ENCODE measurements at regions not wholly inside any gene's neighbourhood (a gene's known extent, or its start where the extent isn't known, plus 50 kb on each side); places are given as distances from the start of the nearest gene placed in this dataset.
"Not testable (repeated sequence)": the region's sequence is repeated elsewhere in the genome, so short reads cannot be mapped to it uniquely, and the experiment has no call there.

DNA sequence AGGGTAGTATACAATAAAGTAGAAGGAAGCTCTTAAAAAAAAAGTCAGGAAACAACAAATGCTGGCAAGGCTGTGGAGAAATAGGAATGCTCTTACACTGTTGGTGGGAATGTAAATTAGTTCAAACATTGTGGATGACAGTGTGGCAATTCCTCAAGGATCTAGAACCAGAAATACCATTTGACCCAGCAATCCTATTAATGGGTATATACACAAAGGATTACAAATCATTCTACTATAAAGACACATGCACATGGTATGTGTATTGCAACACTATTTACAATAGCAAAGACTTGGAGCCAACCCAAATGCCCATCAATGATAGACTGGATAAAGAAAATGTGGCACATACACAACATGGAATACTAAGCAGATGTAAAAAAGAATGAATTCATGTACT is 444.9 kb upstream of the EPHA5 start:
- intact Hi-C loops (cut with DNase I); ATAC-seq; DNase-seq (ENCODE audit: low spot score): not testable (repeated sequence)

DNA sequence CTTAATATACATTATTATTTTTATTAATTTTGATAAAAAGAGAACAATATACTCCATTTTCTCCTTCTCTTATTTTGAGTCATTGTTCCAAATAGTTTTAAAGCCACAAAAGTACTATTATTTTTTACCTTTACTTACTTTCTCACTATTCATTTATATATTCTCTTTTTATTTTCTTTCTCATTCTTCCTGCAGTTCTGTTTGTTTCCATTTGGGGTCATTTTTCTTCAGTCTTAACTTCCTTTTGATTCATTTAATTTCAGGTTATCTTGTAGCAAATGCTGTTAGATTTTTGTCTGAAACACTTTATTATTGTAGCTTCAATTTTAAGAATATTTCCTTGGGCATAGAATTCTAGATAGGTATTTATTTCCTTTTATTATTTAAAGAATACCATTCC is 438.6 kb upstream of the EPHA5 start:
- no peak for DNase-seq (ENCODE audit: low spot score)
- intact Hi-C loops (cut with DNase I): no loop called here
- ATAC-seq: no peak

DNA sequence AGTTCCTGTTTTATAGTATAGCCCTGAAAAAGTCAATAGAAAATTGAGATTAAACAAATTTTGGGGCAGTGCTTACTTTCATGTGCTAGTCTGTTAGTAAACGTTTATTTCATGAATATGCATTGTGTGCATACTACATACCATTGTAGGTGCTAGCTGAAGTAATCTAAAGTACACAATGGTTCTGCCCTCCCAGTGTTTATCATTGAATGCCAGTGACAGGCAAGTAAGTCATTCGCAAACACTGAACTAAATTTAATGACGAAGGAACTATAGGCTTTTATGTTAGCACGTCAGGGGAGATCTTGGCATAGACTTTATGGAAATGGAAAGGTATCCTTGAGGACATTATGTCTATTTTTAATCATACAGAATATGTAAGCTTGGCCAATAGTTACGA is 426.9 kb upstream of the EPHA5 start:
- no peak for ATAC-seq
- intact Hi-C loops (cut with DNase I): no loop called here
- no peak for DNase-seq (ENCODE audit: low spot score)

DNA sequence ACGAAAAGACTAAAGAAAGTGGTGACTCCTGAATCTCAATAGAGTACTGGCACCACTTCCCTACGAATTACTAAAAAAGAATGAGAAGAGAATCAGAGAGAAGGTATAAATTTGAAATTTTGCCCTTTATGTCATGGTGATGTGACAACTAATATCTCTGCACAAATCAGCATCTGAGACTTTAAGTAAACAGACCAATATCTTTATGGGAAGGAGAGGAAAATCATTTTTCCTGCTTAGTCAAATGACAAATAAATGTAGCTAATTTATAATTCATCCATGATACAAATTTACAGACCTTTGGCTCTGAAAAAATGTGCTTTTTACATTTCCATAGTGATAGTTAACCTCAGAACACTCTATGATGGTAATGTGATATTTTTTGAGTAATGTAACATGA is 424.8 kb upstream of the EPHA5 start:
- no peak for ATAC-seq
- intact Hi-C loops (cut with DNase I): no loop called here
- DNase-seq (ENCODE audit: low spot score): no peak

DNA sequence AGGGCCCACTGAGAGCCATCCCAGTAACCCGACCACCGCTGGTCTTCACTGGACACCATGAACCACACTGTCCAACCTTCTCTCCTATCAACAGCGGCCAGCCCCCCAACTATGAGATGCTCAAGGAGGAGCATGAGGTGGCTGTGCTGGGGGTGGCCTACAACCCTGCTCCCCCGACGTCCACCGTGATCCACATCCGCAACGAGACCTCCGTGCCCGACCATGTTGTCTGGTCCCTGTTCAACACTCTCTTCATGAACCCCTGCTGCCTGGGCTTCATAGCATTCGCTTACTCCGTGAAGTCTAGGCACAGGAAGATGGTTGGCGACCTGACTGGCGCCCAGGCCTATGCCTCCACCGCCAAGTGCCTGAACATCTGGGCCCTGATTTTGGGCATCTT is 423.8 kb upstream of the EPHA5 start:
- DNase-seq (ENCODE audit: low spot score) (no peak), ATAC-seq (no peak)
- intact Hi-C loops (cut with DNase I): no loop called here

GRCh38 chr4:66091786-66092185 is 421.5 kb upstream of the EPHA5 start:
- ATAC-seq (no peak), DNase-seq (ENCODE audit: low spot score) (no peak)
- intact Hi-C loops (cut with DNase I): no loop called here

DNA sequence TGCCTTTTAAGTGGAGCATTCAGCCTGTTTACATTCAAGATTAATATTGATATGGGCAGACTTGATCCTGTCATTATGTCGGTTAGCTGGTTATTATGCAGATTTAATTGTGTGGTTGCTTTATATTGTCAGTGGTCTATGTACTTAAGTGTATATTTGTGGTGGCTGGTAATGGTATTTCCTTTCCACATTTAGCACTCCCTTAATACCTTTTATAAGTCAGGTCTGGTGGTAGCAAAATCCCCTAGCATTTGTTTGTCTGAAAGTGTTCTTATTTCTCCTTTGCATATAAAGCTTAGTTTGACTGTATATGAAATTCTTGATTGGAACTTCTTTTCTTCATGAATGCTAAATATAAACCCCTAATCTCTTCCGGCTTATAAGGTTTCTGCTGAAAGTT is 403.7 kb upstream of the EPHA5 start:
- ATAC-seq (no peak), DNase-seq (ENCODE audit: low spot score) (no peak)
- intact Hi-C loops (cut with DNase I): no loop called here

DNA sequence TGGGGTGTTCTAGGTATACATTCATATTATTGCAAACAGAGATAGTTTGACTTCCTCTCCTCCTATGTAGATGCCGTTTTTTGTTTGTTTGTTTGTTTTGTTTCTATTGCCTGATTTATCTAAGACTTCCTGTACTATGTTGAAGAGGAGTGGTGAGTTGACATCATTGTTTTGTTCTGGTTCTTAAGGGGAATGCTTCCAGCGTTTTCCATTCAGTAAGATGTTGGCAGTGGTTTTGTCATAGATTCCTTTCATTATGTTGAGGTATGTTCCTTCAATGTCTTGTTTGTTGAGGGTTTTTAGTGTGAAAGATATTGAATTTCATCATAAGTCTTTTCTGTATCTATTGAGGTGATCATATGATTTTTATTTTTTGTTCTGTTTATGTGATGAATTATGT is 401.6 kb upstream of the EPHA5 start:
- ATAC-seq (no peak), DNase-seq (ENCODE audit: low spot score) (no peak)
- intact Hi-C loops (cut with DNase I): no loop called here

- DNase-seq (ENCODE audit: low spot score): no peak
- intact Hi-C loops (cut with DNase I): no loop called here
- ATAC-seq: no peak
Measured at GRCh38 chr4:66062921-66063320, 392.6 kb upstream of the EPHA5 start.

DNA sequence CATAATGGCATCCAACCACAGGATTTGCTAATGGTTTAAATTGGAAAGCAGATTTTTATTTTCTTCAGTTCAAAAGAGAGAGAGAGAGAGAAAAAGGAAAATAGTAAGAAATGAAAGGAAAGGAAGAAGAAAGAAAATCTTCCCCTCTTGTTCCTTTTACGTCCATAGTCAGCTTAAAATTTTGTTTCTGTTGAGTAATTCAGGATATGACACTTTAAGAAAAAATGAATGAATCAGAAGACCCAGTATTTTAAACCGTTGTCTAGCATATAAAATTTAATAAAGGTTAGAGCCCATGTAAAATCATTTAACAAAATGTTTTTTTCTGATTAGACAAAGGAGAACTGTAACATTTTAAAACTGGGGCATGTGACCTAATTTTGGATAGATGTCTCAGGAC is 391.8 kb upstream of the EPHA5 start:
- ATAC-seq: no peak
- intact Hi-C loops (cut with DNase I): no loop called here
- no peak for DNase-seq (ENCODE audit: low spot score)

GRCh38 chr4:66059556-66059955 is 389.3 kb upstream of the EPHA5 start:
- DNase-seq (ENCODE audit: low spot score) (no peak), ATAC-seq (no peak)
- intact Hi-C loops (cut with DNase I): no loop called here

- intact Hi-C loops (cut with DNase I): no loop called here
- no peak for ATAC-seq
Measured at GRCh38 chr4:66059136-66059535, 388.8 kb upstream of the EPHA5 start.

DNA sequence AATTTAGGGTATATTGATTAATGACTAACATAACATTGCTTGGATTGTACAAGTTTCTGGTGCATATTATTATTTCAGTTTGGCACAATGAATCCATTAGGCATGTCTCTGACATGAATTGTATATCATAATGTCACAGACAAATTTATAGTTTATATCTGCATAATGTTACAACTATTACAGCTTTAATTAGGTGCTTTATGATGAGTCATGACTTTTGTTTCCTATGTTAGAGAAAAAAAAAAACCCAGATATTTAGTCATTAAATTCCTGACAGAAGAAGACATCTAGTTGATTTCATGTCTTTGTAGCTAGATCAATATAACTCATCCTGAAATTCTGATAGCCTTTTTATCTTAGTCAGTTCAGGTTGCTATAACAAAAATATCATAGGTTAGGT is 385.7 kb upstream of the EPHA5 start:
- ATAC-seq (no peak), DNase-seq (ENCODE audit: low spot score) (no peak)
- intact Hi-C loops (cut with DNase I): no loop called here

More at GRCh38 chr4:66059136-66059535, 388.8 kb upstream of the EPHA5 start:
- DNase-seq (ENCODE audit: low spot score): no peak

DNA sequence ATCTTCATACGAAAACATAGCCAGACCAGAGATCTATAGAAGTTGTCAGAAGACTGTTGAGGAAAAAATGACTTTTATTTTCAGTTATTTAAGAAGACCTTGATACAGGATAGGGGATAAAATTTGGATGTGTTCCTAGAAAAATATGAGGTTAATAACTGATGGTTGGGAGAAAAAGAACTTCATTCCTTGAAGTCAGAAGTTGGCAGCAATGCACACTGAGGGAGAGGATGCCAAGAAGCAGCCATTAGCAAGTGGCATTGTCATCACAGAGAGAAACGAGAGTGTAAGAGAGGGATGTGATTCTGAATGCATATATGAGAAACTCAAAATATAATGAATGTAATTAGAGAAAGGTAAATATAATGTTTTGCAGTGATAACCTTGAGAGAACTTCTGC is 382.1 kb upstream of the EPHA5 start:
- DNase-seq (ENCODE audit: low spot score) (no peak), ATAC-seq (no peak)
- intact Hi-C loops (cut with DNase I): no loop called here

DNA sequence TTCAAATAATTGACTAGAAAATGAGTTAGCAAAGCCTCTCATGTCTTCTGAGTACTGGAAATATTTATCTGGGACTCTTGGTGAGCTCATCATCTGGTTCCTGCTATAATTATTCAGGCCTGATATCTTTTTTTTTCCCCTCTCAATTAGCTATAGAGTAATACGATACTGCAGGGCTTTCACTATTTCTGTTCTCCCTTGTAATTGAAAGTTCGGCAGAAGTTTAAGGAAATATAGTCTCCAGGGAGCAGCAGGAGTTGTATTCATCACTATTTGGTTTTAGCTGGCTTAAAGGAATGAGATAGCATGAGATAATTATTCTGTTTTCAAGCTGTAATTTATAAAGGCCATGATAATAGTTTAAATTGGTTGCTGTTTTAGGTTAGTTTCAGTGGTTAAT is 378.6 kb upstream of the EPHA5 start:
- ATAC-seq: no peak
- intact Hi-C loops (cut with DNase I): no loop called here
- DNase-seq (ENCODE audit: low spot score): no peak

GRCh38 chr4:66045913-66046312 is 375.6 kb upstream of the EPHA5 start:
- no peak for ATAC-seq
- DNase-seq (ENCODE audit: low spot score): no peak
- intact Hi-C loops (cut with DNase I): no loop called here

DNA sequence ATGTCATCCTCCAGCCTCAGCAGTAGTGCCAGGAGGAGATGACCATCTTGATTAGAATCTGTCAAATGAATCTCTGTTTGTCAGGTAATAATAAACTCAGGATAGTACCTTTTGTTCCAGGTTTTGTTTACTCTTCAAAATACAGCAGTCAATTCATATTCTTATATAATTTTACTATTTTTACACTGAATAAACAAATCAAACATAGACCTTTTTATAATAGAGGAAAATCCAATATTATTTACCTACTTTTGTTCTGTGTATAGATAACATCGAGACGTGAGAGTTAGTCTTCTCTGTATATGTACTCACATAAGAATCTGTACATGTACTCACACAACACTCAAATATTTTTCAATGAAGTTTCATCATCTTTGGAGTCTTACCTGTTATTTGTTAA is 365.4 kb upstream of the EPHA5 start:
- no peak for ATAC-seq
- no peak for DNase-seq (ENCODE audit: low spot score)
- intact Hi-C loops (cut with DNase I): no loop called here

GRCh38 chr4:66034671-66035070 is 364.4 kb upstream of the EPHA5 start:
- intact Hi-C loops (cut with DNase I): no loop called here
- DNase-seq (ENCODE audit: low spot score) (no peak), ATAC-seq (no peak)

- intact Hi-C loops (cut with DNase I): no loop called here
- ATAC-seq (no peak), DNase-seq (ENCODE audit: low spot score) (no peak)
Measured at GRCh38 chr4:66034262-66034661, 364.0 kb upstream of the EPHA5 start.

DNA sequence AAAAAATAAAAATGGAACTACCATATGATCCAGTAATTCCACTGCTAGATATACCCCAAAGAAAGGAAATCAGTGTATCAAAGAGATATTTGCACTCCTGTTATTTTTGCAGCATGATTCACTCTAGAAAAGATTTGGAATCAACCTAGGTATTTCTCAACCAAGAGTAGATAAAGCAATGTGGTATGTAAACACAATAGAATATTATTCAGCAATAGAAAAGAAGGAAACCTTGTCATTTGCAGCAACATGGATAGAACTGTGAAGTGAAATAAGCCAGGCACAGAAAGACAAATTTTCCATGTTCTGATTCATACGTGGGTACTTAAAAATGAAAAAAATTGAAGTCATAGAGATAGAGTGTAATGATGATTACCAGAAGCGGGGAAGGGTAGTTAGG is 362.3 kb upstream of the EPHA5 start:
- no peak for ATAC-seq
- intact Hi-C loops (cut with DNase I): no loop called here
- DNase-seq (ENCODE audit: low spot score): no peak

- DNase-seq (ENCODE audit: low spot score) (no peak), ATAC-seq (no peak)
- intact Hi-C loops (cut with DNase I): no loop called here
Measured at GRCh38 chr4:66028668-66029067, 358.4 kb upstream of the EPHA5 start.

- ATAC-seq: no peak
- intact Hi-C loops (cut with DNase I): no loop called here
- DNase-seq (ENCODE audit: low spot score): no peak
Measured at GRCh38 chr4:66023061-66023460, 352.8 kb upstream of the EPHA5 start.

Data from sciatic nerve (tissue), 2 donors.